HepG2 (cell line): ENCODE measurements at regions not wholly inside any gene's neighbourhood (a gene's known extent, or its start where the extent isn't known, plus 50 kb on each side); places are given as distances from the start of the nearest gene placed in this dataset.

Experiments used
- ATAC-seq: fragments of 200-7000 bp; cut with Tn5 transposase; 3 replicates; pipeline ENCODE4 v1.9.1; 2020; ENCODE audit warnings: mild to moderate bottlenecking, moderate library complexity
- BruUV-seq: library from RNA; stranded (reverse); fragments of 400-500 nt; replicated peaks from 2 replicates; lab custom pipeline; 2021; lab: Mats Ljungman, UMichigan
- CTCF ChIA-PET: fragments of 300-600 bp; formaldehyde crosslinking; extraction: SDS; loops from one replicate; lab custom pipeline; 2021; ENCODE audit warnings: low total read pairs, inconsistent platforms, low intra/inter-chr PET ratio; lab: Yijun Ruan, JAX
- POLR2A ChIA-PET: fragments of 350-600 bp; sonication (Branson Sonifier 250); formaldehyde crosslinking; loops from one replicate; lab custom pipeline; 2020; ENCODE audit warnings: antibody characterized with exemption, inconsistent platforms; lab: Yijun Ruan, JAX
- DNase-seq: peaks from one replicate; pipeline ENCODE4 v3.0.0-alpha.2; 2015; ENCODE audit warnings: low spot score
- FAIRE-seq: peaks from 3 replicates; lab custom pipeline; 2011; peaks lifted over from hg19 to GRCh38; lab: Jason Lieb, UNC
- H2AFZ ChIP-seq: one replicate; pipeline ENCODE4 v1.6.1; 2011; ENCODE audit warnings: low read length, inconsistent platforms
- H3K27ac ChIP-seq: fragments of 300-600 bp; 3 replicates; pipeline ENCODE4 v1.8.0; 2011; ENCODE audit warnings: mixed run types, mild to moderate bottlenecking, mixed read lengths, low read length, inconsistent platforms; ENCODE audit not compliant: insufficient read depth; ENCODE audit errors: extremely low read length
- H3K27me3 ChIP-seq, 2 experiments: fragments of 200-600 bp in 1 of 2; 2 replicates in 1 of 2; 3 replicates in 1 of 2; pipeline versions ENCODE4 v1.6.0 to v1.8.0; 2011; ENCODE audit warnings: low read length in 2 of 2, mild to moderate bottlenecking in 2 of 2, moderate library complexity in 2 of 2, inconsistent platforms in 1 of 2; ENCODE audit not compliant: insufficient read depth in 2 of 2, control insufficient read depth in 1 of 2
- H3K36me3 ChIP-seq, 2 experiments: fragments of 200-600 bp in 1 of 2; replicated peaks in 1 of 2; 2 replicates in 1 of 2; 3 replicates in 1 of 2; pipeline versions ENCODE4 v1.5.1 to v1.8.0; 2011; ENCODE audit warnings: low read length in 2 of 2, inconsistent platforms in 1 of 2; ENCODE audit not compliant: insufficient read depth in 2 of 2, control insufficient read depth in 1 of 2
- H3K4me1 ChIP-seq: 2 replicates; pipeline ENCODE4 v1.5.1; 2012; ENCODE audit warnings: low read length, inconsistent platforms; ENCODE audit not compliant: insufficient read depth
- H3K4me2 ChIP-seq: 2 replicates; pipeline ENCODE4 v1.6.0; 2011; ENCODE audit warnings: low read depth, low read length, inconsistent platforms
- H3K4me3 ChIP-seq, 3 experiments: fragments of 200-600 bp in 1 of 3; sonication (generic), shearing (Covaris generic) in 1 of 3; replicated peaks in 1 of 3; 2 replicates each; pipeline ENCODE4 v1.5.1; 2011 to 2016; ENCODE audit warnings: low read length in 3 of 3, inconsistent platforms in 2 of 3, low read depth in 2 of 3, mild to moderate bottlenecking in 2 of 3, control low read depth in 1 of 3, mixed read lengths in 1 of 3; ENCODE audit not compliant: insufficient read depth in 1 of 3
- H3K79me2 ChIP-seq: one replicate; pipeline ENCODE4 v1.6.1; 2011; ENCODE audit warnings: low read length, inconsistent platforms; ENCODE audit not compliant: insufficient read depth
- H3K9ac ChIP-seq: 2 replicates; pipeline ENCODE4 v1.6.0; 2011; ENCODE audit warnings: mild to moderate bottlenecking, low read depth, low read length, inconsistent platforms; ENCODE audit not compliant: insufficient read depth
- H3K9me3 ChIP-seq: 2 replicates; pipeline ENCODE4 v1.5.1; 2012; ENCODE audit warnings: mild to moderate bottlenecking, low read length
- H4K20me1 ChIP-seq: 2 replicates; pipeline ENCODE4 v1.6.0; 2011; ENCODE audit warnings: inconsistent platforms, mild to moderate bottlenecking, low read length, moderate library complexity; ENCODE audit not compliant: insufficient read depth
- ARNT2 ChIP-seq: sonication (generic); formaldehyde crosslinking; IDR thresholded peaks from 2 replicates; pipeline ENCODE4 v1.8.0; 2022; ENCODE audit warnings: mild to moderate bottlenecking, low read depth, missing genetic modification reagents, moderate library complexity
- FOSL2 ChIP-seq: sonication (generic); formaldehyde crosslinking; IDR thresholded peaks from 2 replicates; pipeline ENCODE4 v1.4.0; 2020; ENCODE audit warnings: missing genetic modification reagents
- FOXO1 ChIP-seq: sonication (generic); formaldehyde crosslinking; IDR thresholded peaks from 2 replicates; pipeline ENCODE4 v1.4.0; 2020; ENCODE audit warnings: missing genetic modification reagents
- SMAD9 ChIP-seq: sonication (generic); formaldehyde crosslinking; IDR thresholded peaks from 2 replicates; pipeline ENCODE4 v1.5.1; 2020; ENCODE audit warnings: mild to moderate bottlenecking, missing genetic modification reagents
- SOX5 ChIP-seq: IDR thresholded peaks from 2 replicates; pipeline ENCODE4 v1.6.1; 2016; ENCODE audit warnings: borderline replicate concordance
- ZBTB4 ChIP-seq: sonication (generic); formaldehyde crosslinking; IDR thresholded peaks from 2 replicates; pipeline ENCODE4 v1.4.0; 2020; ENCODE audit warnings: missing genetic modification reagents, mild to moderate bottlenecking, borderline replicate concordance
- ZNF280B ChIP-seq: sonication (generic); formaldehyde crosslinking; IDR thresholded peaks from 2 replicates; pipeline ENCODE4 v1.5.0; 2020; ENCODE audit warnings: missing genetic modification reagents, mild to moderate bottlenecking, borderline replicate concordance
- ZNF296 ChIP-seq: sonication (generic); formaldehyde crosslinking; conservative IDR thresholded peaks from 2 replicates; pipeline ENCODE4 v1.5.0; 2020; ENCODE audit warnings: mild to moderate bottlenecking, missing genetic modification reagents
- WGBS: methylation state at CpG from one replicate; pipeline ENCODE4 v1.1.6; 2017; ENCODE audit warnings: low lambda C conversion rate; 5-methylcytosine and 5-hydroxymethylcytosine counted together
- in situ Hi-C: cut with HindIII; loops from 2 replicates; pipeline ENCODE4 v1.10.0; 2017; ENCODE audit warnings: low pct_unique_long_range_greater_than_20kb; ENCODE audit not compliant: extremely low pct_ligation_motif_present
- intact Hi-C: fragments of 100-400 bp; cut with micrococcal nuclease; formaldehyde crosslinking; loops from one replicate; pipeline ENCODE4 v1.10.0; 2022; ENCODE audit not compliant: unreplicated experiment
- TF ChIP-seq, protein P1 (sequence below): sonication (generic); IDR thresholded peaks from 2 replicates; pipeline ENCODE4 v1.6.1; 2016; ENCODE audit warnings: low read depth, borderline replicate concordance

GRCh38 chr11:130582176-130582575 lies 133.7 kb downstream of the ADAMTS15 start (continued):
- TF ChIP-seq, protein P1, sequence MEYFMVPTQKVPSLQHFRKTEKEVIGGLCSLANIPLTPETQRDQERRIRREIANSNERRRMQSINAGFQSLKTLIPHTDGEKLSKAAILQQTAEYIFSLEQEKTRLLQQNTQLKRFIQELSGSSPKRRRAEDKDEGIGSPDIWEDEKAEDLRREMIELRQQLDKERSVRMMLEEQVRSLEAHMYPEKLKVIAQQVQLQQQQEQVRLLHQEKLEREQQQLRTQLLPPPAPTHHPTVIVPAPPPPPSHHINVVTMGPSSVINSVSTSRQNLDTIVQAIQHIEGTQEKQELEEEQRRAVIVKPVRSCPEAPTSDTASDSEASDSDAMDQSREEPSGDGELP: no peak
- TF ChIP-seq FOSL2 (CRISPR knock-in tag): no peak
- TF ChIP-seq, all 625 proteins: peak for 0

DNA sequence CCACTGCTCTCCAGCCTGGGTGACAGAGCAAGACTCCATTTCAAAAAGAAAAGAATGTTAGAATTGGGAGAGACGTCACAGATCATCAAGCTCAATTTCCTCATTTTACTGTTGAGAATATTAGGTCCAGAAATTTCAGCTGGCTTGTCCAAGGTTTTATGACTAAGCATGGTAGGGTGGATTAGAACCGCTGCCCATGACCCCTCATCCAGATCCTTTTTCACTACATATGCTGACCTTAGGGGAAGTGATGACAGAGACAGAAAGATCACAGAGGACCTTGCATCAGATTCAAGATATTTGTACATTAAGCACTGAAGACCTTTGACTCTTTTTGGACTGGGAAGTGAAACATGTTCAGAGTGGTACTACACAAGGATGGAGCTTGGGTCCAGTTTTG lies 134.5 kb downstream of the ADAMTS15 start:
- ChIA-PET POLR2A (no interaction called here), CTCF (no interaction called here)
- WGBS: 54% methylated on average over 2 of the region's 2 CpGs
- Histone ChIP-seq H2AFZ (no peak overlapping the region), H3K27ac (no peak overlapping the region), H3K79me2 (no peaks in the 10 kb centered on the region), H3K4me3 (no peak overlapping the region), H3K4me1 (no peaks in the 10 kb centered on the region), H3K36me3 (no peaks in the 10 kb centered on the region), H3K9me3 (no peaks in the 10 kb centered on the region), H4K20me1 (no peaks in the 10 kb centered on the region), H3K27me3 (peaks cover 0 to 1% of the 10 kb centered on the region in 2 experiments; a peak in 2 of 5 replicates), H3K9ac (no peak overlapping the region), H3K4me2 (no peak overlapping the region)
- TF ChIP-seq ZBTB4 (CRISPR knock-in tag) (no peak), ZNF296 (CRISPR knock-in tag) (no peak), SMAD9 (CRISPR knock-in tag) (no peak), ZNF280B (CRISPR knock-in tag) (no peak), SOX5 (CRISPR knock-in tag) (no peak), ARNT2 (CRISPR knock-in tag) (no peak), FOXO1 (no peak)
- ATAC-seq (no peak), DNase-seq (no peak), FAIRE-seq (no peak)
- in situ Hi-C loops: no loop called here
- BruUV-seq: no TSS peak
- intact Hi-C loops: no loop called here
